Ramos (cell line): ENCODE measurements at regions not wholly inside any gene's neighbourhood (a gene's known extent, or its start where the extent isn't known, plus 50 kb on each side); places are given as distances from the start of the nearest gene placed in this dataset.
"Not testable (repeated sequence)": the region's sequence is repeated elsewhere in the genome, so short reads cannot be mapped to it uniquely, and the experiment has no call there.

ENCODE experiments used
- in situ Hi-C: fragments of 300-500 bp; cut with MboI; formaldehyde crosslinking; loops from one replicate; pipeline ENCODE4 v1.14.3; 2022; ENCODE audit warnings: low sequenced_read_pairs; ENCODE audit not compliant: unreplicated experiment

DNA sequence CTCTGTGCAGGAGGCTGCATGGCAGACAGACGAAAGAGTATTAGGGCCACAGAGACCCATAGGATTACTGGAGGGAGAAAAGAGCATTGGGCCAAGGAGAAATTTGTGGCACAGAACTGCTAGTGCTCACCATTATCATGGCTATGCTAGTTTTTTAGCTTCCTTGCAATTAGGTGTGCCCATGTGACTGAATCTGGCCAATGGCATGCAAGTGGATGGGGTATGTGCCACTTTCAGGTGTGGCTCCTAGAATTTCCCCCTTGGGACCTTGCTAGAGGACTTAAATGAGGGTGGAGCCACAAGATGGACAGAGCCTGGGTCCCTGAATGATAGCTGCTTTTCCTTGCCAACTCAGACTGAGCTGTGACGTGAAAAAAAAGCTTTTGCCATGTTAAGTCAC, 73.9 kb upstream of the TENM4 start:
- in situ Hi-C loops = no loop called here

DNA sequence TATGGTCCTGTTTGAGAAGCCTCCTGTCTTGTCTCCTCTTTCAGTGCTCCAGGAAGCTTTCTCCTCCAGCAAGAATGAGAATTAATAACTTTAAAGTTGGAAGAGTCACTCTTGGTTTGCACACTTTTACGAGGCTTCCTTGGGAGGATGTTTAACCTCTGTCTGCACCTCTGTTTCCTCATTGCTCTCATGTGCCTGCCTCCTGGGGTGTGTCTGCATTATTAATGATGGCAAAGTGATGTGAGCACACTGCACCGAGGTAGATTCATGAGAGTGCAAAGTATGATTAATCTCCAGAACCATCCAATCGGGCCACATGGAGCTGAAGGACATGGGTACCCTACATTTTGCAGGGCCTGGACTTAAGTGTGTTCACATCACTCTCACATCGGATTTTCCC, 73.5 kb upstream of the TENM4 start:
- in situ Hi-C loops = no loop called here

GRCh38 chr11:79512706-79513469, 72.1 kb upstream of the TENM4 start:
- in situ Hi-C loops = no loop called here

- in situ Hi-C loops = no loop called here
These were observed 70.1 kb upstream of the TENM4 start for GRCh38 chr11:79510960-79511359.

GRCh38 chr11:79508461-79508860, 67.6 kb upstream of the TENM4 start:
- in situ Hi-C loops = no loop called here

DNA sequence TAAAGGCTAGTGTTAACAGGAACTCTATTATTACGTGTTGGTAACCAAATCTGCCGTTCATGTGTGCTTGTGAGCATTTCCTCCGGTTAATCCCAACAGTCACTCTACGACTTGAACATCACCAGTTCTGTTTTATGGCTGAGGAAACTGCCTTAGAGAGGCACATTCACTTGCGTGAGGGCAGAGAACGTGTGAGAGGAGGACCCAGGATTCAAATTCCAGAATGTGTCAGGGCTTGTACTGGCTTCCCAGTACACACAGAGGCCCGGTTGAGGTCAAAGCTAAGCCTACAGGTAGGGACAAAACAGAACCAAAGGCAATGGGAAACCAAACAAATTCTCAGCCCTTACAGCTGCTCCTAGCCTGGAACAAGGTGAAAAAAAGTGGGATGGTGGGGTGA, 66.9 kb upstream of the TENM4 start:
- in situ Hi-C loops = no loop called here

DNA sequence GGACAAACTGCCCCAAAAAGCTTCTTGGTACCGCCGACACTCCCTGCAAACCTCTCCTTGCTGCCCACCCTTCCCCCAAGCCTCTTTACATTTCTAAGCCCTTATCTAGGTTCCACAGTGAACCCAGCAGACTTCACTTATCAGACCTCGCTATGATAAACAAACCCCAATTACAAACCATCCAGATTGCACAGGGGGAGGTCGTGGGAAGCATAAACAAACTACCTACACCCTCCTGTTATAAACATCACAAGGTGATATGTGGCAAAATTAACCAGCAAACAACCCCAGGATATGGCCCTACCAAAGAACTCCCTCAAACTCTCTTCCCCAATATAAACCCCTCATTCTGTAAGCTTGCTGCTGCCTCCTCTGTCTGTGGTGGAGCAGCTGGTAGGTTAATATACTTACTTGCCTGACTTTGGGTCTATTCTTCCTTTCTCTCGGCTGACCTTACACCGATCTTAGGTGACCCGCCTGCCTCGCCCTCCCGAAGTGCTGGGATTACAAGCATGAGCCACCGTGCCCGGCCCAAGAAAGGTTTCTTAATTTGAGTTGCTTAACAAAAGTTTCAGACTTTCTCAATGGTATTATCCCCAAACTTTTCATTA, 66.0 kb upstream of the TENM4 start:
- in situ Hi-C loops = no loop called here

DNA sequence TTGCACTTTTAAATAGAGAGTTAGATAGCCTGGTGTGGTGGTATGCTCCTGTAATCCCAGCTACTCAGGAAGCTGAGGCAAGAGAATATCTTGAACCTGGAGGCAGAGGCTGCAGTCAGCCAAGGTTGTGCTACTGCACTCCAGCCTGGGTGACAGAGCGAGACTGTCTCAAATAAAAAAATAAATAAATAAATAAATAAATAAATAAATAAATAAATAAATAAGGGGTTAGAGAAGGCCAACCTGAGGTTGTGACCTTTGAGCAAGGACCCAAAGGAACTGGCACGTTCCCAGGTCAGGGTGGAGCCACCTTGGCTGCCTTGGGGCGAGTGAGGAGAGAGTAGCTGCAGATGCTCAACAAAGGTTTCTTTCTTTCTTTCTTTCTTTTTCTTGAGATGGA, 65.3 kb upstream of the TENM4 start:
- in situ Hi-C loops = no loop called here

GRCh38 chr11:79503028-79503427, 62.2 kb upstream of the TENM4 start:
- in situ Hi-C loops = no loop called here

- in situ Hi-C loops = no loop called here
These were observed 60.9 kb upstream of the TENM4 start for GRCh38 chr11:79501707-79502106.

- in situ Hi-C loops = not testable (repeated sequence)
These were observed 59.1 kb upstream of the TENM4 start for GRCh38 chr11:79499929-79500328.

GRCh38 chr11:79498667-79499066, 57.8 kb upstream of the TENM4 start:
- in situ Hi-C loops = no loop called here

GRCh38 chr11:79493555-79494171, 52.8 kb upstream of the TENM4 start:
- in situ Hi-C loops = no loop called here

DNA sequence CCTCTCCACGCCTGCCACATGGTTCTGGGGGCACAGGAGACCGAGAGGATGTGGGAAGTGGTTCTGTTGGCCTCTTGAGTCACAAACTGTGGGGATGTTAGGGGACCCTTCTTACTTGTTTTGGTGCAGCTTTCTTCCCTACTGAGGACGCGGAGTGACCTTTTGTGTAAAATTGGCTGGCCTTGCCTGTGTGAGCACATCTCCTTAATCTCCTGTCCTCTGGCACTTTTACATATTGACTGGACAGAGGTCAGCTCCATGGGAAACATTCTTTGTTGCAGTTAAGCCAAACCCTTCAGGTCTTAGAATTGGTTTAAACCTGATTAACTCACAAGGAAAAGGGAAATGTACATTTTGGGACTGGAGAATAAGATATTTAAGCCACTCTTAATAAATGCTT, 51.2 kb upstream of the TENM4 start:
- in situ Hi-C loops = no loop called here
